HG03460 (cell line): ENCODE measurements at regions not wholly inside any gene's neighbourhood (a gene's known extent, or its start where the extent isn't known, plus 50 kb on each side); places are given as distances from the start of the nearest gene placed in this dataset.

ENCODE experiments used
- ATAC-seq: cut with Tn5 transposase; IDR thresholded peaks from one replicate; pipeline ENCODE4 v1.9.1; 2021; ENCODE audit not compliant: unreplicated experiment

GRCh38 chr5:115072266-115073064 lies 97.2 kb downstream of the TRIM36 start:
- ATAC-seq = no peak

GRCh38 chr5:115070737-115071136 lies 99.0 kb downstream of the TRIM36 start:
- no peak for ATAC-seq

GRCh38 chr5:115069087-115069968 lies 100.4 kb downstream of the TRIM36 start:
- peak; percentile 47 for ATAC-seq

GRCh38 chr5:115068239-115069086 lies 101.2 kb downstream of the TRIM36 start:
- peak; percentile 64 for ATAC-seq

GRCh38 chr5:115064380-115064779 lies 105.3 kb downstream of the TRIM36 start:
- no peak for ATAC-seq

GRCh38 chr5:115054387-115054951 lies 115.2 kb downstream of the TRIM36 start:
- ATAC-seq = no peak

GRCh38 chr5:115052948-115053347 lies 116.8 kb downstream of the TRIM36 start:
- no peak for ATAC-seq

- no peak for ATAC-seq
Measured at GRCh38 chr5:115050866-115051265, 118.8 kb downstream of the TRIM36 start.

- no peak for ATAC-seq
Measured at GRCh38 chr5:115033861-115034260, 135.8 kb downstream of the TRIM36 start.

- ATAC-seq = no peak
Measured at GRCh38 chr5:115028557-115028956, 141.2 kb downstream of the TRIM36 start.

GRCh38 chr5:115024922-115025321 lies 144.8 kb downstream of the TRIM36 start:
- ATAC-seq = no peak

- no peak for ATAC-seq
Measured at GRCh38 chr5:115022303-115022702, 147.4 kb downstream of the TRIM36 start.

GRCh38 chr5:115016646-115017045 lies 153.1 kb downstream of the TRIM36 start:
- ATAC-seq = no peak

GRCh38 chr5:114999176-114999575 lies 170.5 kb downstream of the TRIM36 start:
- no peak for ATAC-seq

GRCh38 chr5:114989512-114989911 lies 180.2 kb downstream of the TRIM36 start:
- ATAC-seq = no peak

GRCh38 chr5:114988096-114988495 lies 181.6 kb downstream of the TRIM36 start:
- ATAC-seq = no peak

- no peak for ATAC-seq
Measured at GRCh38 chr5:114984796-114985195, 184.9 kb downstream of the TRIM36 start.

- no peak for ATAC-seq
Measured at GRCh38 chr5:114981111-114981510, 188.6 kb downstream of the TRIM36 start.

- no peak for ATAC-seq
Measured at GRCh38 chr5:114977979-114978573, 191.6 kb downstream of the TRIM36 start.

- no peak for ATAC-seq
Measured at GRCh38 chr5:114969482-114969881, 200.2 kb downstream of the TRIM36 start.
